HepG2 (cell line): ENCODE measurements at regions not wholly inside any gene's neighbourhood (a gene's known extent, or its start where the extent isn't known, plus 50 kb on each side); places are given as distances from the start of the nearest gene placed in this dataset.

Source experiments
- ATAC-seq: fragments of 200-7000 bp; cut with Tn5 transposase; 3 replicates; pipeline ENCODE4 v1.9.1; 2020; ENCODE audit warnings: mild to moderate bottlenecking, moderate library complexity
- BruUV-seq: library from RNA; stranded (reverse); fragments of 400-500 nt; replicated peaks from 2 replicates; lab custom pipeline; 2021; lab: Mats Ljungman, UMichigan
- CTCF ChIA-PET: fragments of 300-600 bp; formaldehyde crosslinking; extraction: SDS; loops from one replicate; lab custom pipeline; 2021; ENCODE audit warnings: low total read pairs, inconsistent platforms, low intra/inter-chr PET ratio; lab: Yijun Ruan, JAX
- POLR2A ChIA-PET: fragments of 350-600 bp; sonication (Branson Sonifier 250); formaldehyde crosslinking; loops from one replicate; lab custom pipeline; 2020; ENCODE audit warnings: antibody characterized with exemption, inconsistent platforms; lab: Yijun Ruan, JAX
- DNase-seq: peaks from one replicate; pipeline ENCODE4 v3.0.0-alpha.2; 2015; ENCODE audit warnings: low spot score
- FAIRE-seq: peaks from 3 replicates; lab custom pipeline; 2011; peaks lifted over from hg19 to GRCh38; lab: Jason Lieb, UNC
- H2AFZ ChIP-seq: one replicate; pipeline ENCODE4 v1.6.1; 2011; ENCODE audit warnings: low read length, inconsistent platforms
- H3K27ac ChIP-seq: fragments of 300-600 bp; 3 replicates; pipeline ENCODE4 v1.8.0; 2011; ENCODE audit warnings: mixed run types, mild to moderate bottlenecking, mixed read lengths, low read length, inconsistent platforms; ENCODE audit not compliant: insufficient read depth; ENCODE audit errors: extremely low read length
- H3K27me3 ChIP-seq, 2 experiments: fragments of 200-600 bp in 1 of 2; 2 replicates in 1 of 2; 3 replicates in 1 of 2; pipeline versions ENCODE4 v1.6.0 to v1.8.0; 2011; ENCODE audit warnings: low read length in 2 of 2, mild to moderate bottlenecking in 2 of 2, moderate library complexity in 2 of 2, inconsistent platforms in 1 of 2; ENCODE audit not compliant: insufficient read depth in 2 of 2, control insufficient read depth in 1 of 2
- H3K36me3 ChIP-seq, 2 experiments: fragments of 200-600 bp in 1 of 2; replicated peaks in 1 of 2; 2 replicates in 1 of 2; 3 replicates in 1 of 2; pipeline versions ENCODE4 v1.5.1 to v1.8.0; 2011; ENCODE audit warnings: low read length in 2 of 2, inconsistent platforms in 1 of 2; ENCODE audit not compliant: insufficient read depth in 2 of 2, control insufficient read depth in 1 of 2
- H3K4me1 ChIP-seq: 2 replicates; pipeline ENCODE4 v1.5.1; 2012; ENCODE audit warnings: low read length, inconsistent platforms; ENCODE audit not compliant: insufficient read depth
- H3K4me2 ChIP-seq: 2 replicates; pipeline ENCODE4 v1.6.0; 2011; ENCODE audit warnings: low read depth, low read length, inconsistent platforms
- H3K4me3 ChIP-seq, 3 experiments: fragments of 200-600 bp in 1 of 3; sonication (generic), shearing (Covaris generic) in 1 of 3; replicated peaks in 1 of 3; 2 replicates each; pipeline ENCODE4 v1.5.1; 2011 to 2016; ENCODE audit warnings: low read length in 3 of 3, inconsistent platforms in 2 of 3, low read depth in 2 of 3, mild to moderate bottlenecking in 2 of 3, control low read depth in 1 of 3, mixed read lengths in 1 of 3; ENCODE audit not compliant: insufficient read depth in 1 of 3
- H3K79me2 ChIP-seq: one replicate; pipeline ENCODE4 v1.6.1; 2011; ENCODE audit warnings: low read length, inconsistent platforms; ENCODE audit not compliant: insufficient read depth
- H3K9ac ChIP-seq: 2 replicates; pipeline ENCODE4 v1.6.0; 2011; ENCODE audit warnings: mild to moderate bottlenecking, low read depth, low read length, inconsistent platforms; ENCODE audit not compliant: insufficient read depth
- H3K9me3 ChIP-seq: 2 replicates; pipeline ENCODE4 v1.5.1; 2012; ENCODE audit warnings: mild to moderate bottlenecking, low read length
- H4K20me1 ChIP-seq: 2 replicates; pipeline ENCODE4 v1.6.0; 2011; ENCODE audit warnings: inconsistent platforms, mild to moderate bottlenecking, low read length, moderate library complexity; ENCODE audit not compliant: insufficient read depth
- AKAP8 ChIP-seq: sonication (generic); formaldehyde crosslinking; IDR thresholded peaks from 2 replicates; pipeline ENCODE4 v1.5.1; 2020; ENCODE audit warnings: mild to moderate bottlenecking, missing genetic modification reagents
- ARNTL ChIP-seq: sonication (generic); formaldehyde crosslinking; IDR thresholded peaks from 2 replicates; pipeline ENCODE4 v1.4.0; 2020; ENCODE audit warnings: mild to moderate bottlenecking, missing genetic modification reagents
- ELF3 ChIP-seq: IDR thresholded peaks from 2 replicates; pipeline ENCODE4 v1.6.1; 2016; ENCODE audit warnings: missing genetic modification reagents, missing compliant biosample characterization
- ERF ChIP-seq: IDR thresholded peaks from 2 replicates; pipeline ENCODE4 v1.6.1; 2018; ENCODE audit warnings: missing biosample characterization, missing genetic modification reagents
- JUN ChIP-seq: sonication (generic); formaldehyde crosslinking; IDR thresholded peaks from 2 replicates; pipeline ENCODE4 v1.4.0; 2020; ENCODE audit warnings: mild to moderate bottlenecking, missing genetic modification reagents
- KDM5B ChIP-seq: sonication (generic); formaldehyde crosslinking; IDR thresholded peaks from 2 replicates; pipeline ENCODE4 v1.4.0; 2020; ENCODE audit warnings: missing genetic modification reagents, mild to moderate bottlenecking, borderline replicate concordance
- MYNN ChIP-seq: sonication (generic); formaldehyde crosslinking; IDR thresholded peaks from 2 replicates; pipeline ENCODE4 v1.4.0; 2020; ENCODE audit warnings: mild to moderate bottlenecking, low read depth, missing genetic modification reagents
- NKX3-1 ChIP-seq: sonication (generic); formaldehyde crosslinking; IDR thresholded peaks from 2 replicates; pipeline ENCODE4 v1.5.0; 2020; ENCODE audit warnings: missing genetic modification reagents
- NR2F2 ChIP-seq: IDR thresholded peaks from 2 replicates; pipeline ENCODE4 v1.6.1; 2012; ENCODE audit warnings: low read depth, inconsistent platforms, borderline replicate concordance
- PCBP2 ChIP-seq: fragments of 200-400 bp; formaldehyde crosslinking; optimal IDR thresholded peaks from 2 replicates; pipeline ENCODE3; 2018; ENCODE audit warnings: low read length, low read depth; ENCODE audit not compliant: poor library complexity, severe bottlenecking
- RFX1 ChIP-seq: fragments of 450-650 bp; IDR thresholded peaks from 2 replicates; pipeline ENCODE4 v1.6.1; 2017
- RFX5 ChIP-seq: IDR thresholded peaks from 2 replicates; pipeline ENCODE4 v1.6.1; 2011; ENCODE audit warnings: low read depth, low read length, improper control_type of control experiment
- TEAD2 ChIP-seq: sonication (generic); formaldehyde crosslinking; IDR thresholded peaks from 2 replicates; pipeline ENCODE4 v1.9.0; 2021; ENCODE audit warnings: missing genetic modification reagents
- THAP7 ChIP-seq: sonication (generic); formaldehyde crosslinking; IDR thresholded peaks from 2 replicates; pipeline ENCODE4 v1.8.1; 2023; ENCODE audit warnings: mild to moderate bottlenecking, missing genetic modification reagents
- TRIM24 ChIP-seq: sonication (generic); formaldehyde crosslinking; IDR thresholded peaks from 2 replicates; pipeline ENCODE4 v1.8.0; 2022; ENCODE audit warnings: mild to moderate bottlenecking, missing genetic modification reagents
- ZC3H4 ChIP-seq: sonication (generic); formaldehyde crosslinking; IDR thresholded peaks from 2 replicates; pipeline ENCODE4 v1.4.0; 2020; ENCODE audit warnings: missing genetic modification reagents, borderline replicate concordance
- ZFP62 ChIP-seq: sonication (generic); formaldehyde crosslinking; IDR thresholded peaks from 2 replicates; pipeline ENCODE4 v1.4.0; 2020; ENCODE audit warnings: missing genetic modification reagents
- ZMYM4 ChIP-seq: sonication (generic); formaldehyde crosslinking; IDR thresholded peaks from 2 replicates; pipeline ENCODE4 v1.8.1; 2023; ENCODE audit warnings: mild to moderate bottlenecking, missing genetic modification reagents
- ZNF577 ChIP-seq: sonication (generic); formaldehyde crosslinking; IDR thresholded peaks from 2 replicates; pipeline ENCODE4 v1.4.0; 2020; ENCODE audit warnings: mild to moderate bottlenecking, low read depth, missing genetic modification reagents, borderline replicate concordance
- ZNF740 ChIP-seq: sonication (generic); formaldehyde crosslinking; IDR thresholded peaks from 2 replicates; pipeline ENCODE4 v1.4.0; 2020; ENCODE audit warnings: missing genetic modification reagents
- WGBS: methylation state at CpG from one replicate; pipeline ENCODE4 v1.1.6; 2017; ENCODE audit warnings: low lambda C conversion rate; 5-methylcytosine and 5-hydroxymethylcytosine counted together
- in situ Hi-C: cut with HindIII; loops from 2 replicates; pipeline ENCODE4 v1.10.0; 2017; ENCODE audit warnings: low pct_unique_long_range_greater_than_20kb; ENCODE audit not compliant: extremely low pct_ligation_motif_present
- intact Hi-C: fragments of 100-400 bp; cut with micrococcal nuclease; formaldehyde crosslinking; loops from one replicate; pipeline ENCODE4 v1.10.0; 2022; ENCODE audit not compliant: unreplicated experiment

GRCh38 chr3:72128921-72129320, 344.0 kb upstream of the PROK2 start:
- no peak overlapping the region for H3K4me3 ChIP-seq
- ChIA-PET POLR2A (no interaction called here), CTCF (no interaction called here)
- WGBS: 16% methylated on average over 2 of the region's 2 CpGs
- H2AFZ ChIP-seq: no peak overlapping the region
- ATAC-seq (no peak), DNase-seq (no peak), FAIRE-seq (no peak)
- no peaks in the 10 kb centered on the region for H3K9me3 ChIP-seq
- no peaks in the 10 kb centered on the region for H4K20me1 ChIP-seq
- H3K4me2 ChIP-seq: no peak overlapping the region
- TF ChIP-seq TEAD2 (CRISPR knock-in tag): no peak
- TF ChIP-seq RFX1: no peak
- no peak for TF ChIP-seq KDM5B
- TF ChIP-seq ZC3H4 (CRISPR knock-in tag): no peak
- no peak for TF ChIP-seq ZNF577 (CRISPR knock-in tag)
- no peak for TF ChIP-seq ZFP62
- no peak for TF ChIP-seq RFX5
- TF ChIP-seq ERF (CRISPR knock-in tag): no peak
- TF ChIP-seq ARNTL (CRISPR knock-in tag): no peak
- no peak overlapping the region for H3K27ac ChIP-seq
- peaks cover 10% of the 10 kb centered on the region for H3K4me1 ChIP-seq
- H3K27me3 ChIP-seq: no peaks in the 10 kb centered on the region; a peak in 1 of 5 replicates
- no peaks in the 10 kb centered on the region for H3K36me3 ChIP-seq
- intact Hi-C loops (no loop called here), in situ Hi-C loops (no loop called here)
- no TSS peak for BruUV-seq
- H3K9ac ChIP-seq: no peak overlapping the region
- no peaks in the 10 kb centered on the region for H3K79me2 ChIP-seq

- no peaks in the 10 kb centered on the region for H4K20me1 ChIP-seq
- H3K4me3 ChIP-seq: no peak overlapping the region
- ChIA-PET CTCF (no interaction called here), POLR2A (no interaction called here)
- ATAC-seq (no peak), DNase-seq (no peak), FAIRE-seq (no peak)
- BruUV-seq: no TSS peak
- no peaks in the 10 kb centered on the region for H3K27me3 ChIP-seq
- H3K27ac ChIP-seq: no peak overlapping the region
- H2AFZ ChIP-seq: no peak overlapping the region
- in situ Hi-C loops (no loop called here), intact Hi-C loops (no loop called here)
- peaks cover 10% of the 10 kb centered on the region for H3K4me1 ChIP-seq
- H3K9ac ChIP-seq: no peak overlapping the region
- H3K36me3 ChIP-seq: no peaks in the 10 kb centered on the region
- H3K4me2 ChIP-seq: no peak overlapping the region
- H3K79me2 ChIP-seq: no peaks in the 10 kb centered on the region
- H3K9me3 ChIP-seq: no peaks in the 10 kb centered on the region
- 44% methylated on average over 2 of the region's 3 CpGs for WGBS
- TF ChIP-seq AKAP8: no peak
- no peak for TF ChIP-seq ZMYM4 (CRISPR knock-in tag)
- TF ChIP-seq PCBP2: no peak
- TF ChIP-seq NKX3-1: no peak
- no peak for TF ChIP-seq NR2F2
- no peak for TF ChIP-seq MYNN (CRISPR knock-in tag)
- TF ChIP-seq TRIM24 (CRISPR knock-in tag): no peak
- no peak for TF ChIP-seq ZNF740
- TF ChIP-seq JUN (CRISPR knock-in tag): no peak
- TF ChIP-seq THAP7 (CRISPR knock-in tag): no peak
- no peak for TF ChIP-seq ELF3 (CRISPR knock-in tag)
These were observed 342.9 kb upstream of the PROK2 start for GRCh38 chr3:72127844-72128243.
